DMS153 treated with DMSO at 0.1 percent for 48 hours (cell line): ENCODE measurements at regions not wholly inside any gene's neighbourhood (a gene's known extent, or its start where the extent isn't known, plus 50 kb on each side); places are given as distances from the start of the nearest gene placed in this dataset.
"Not testable (repeated sequence)": the region's sequence is repeated elsewhere in the genome, so short reads cannot be mapped to it uniquely, and the experiment has no call there.

Experiments
- DNase-seq: peaks from one replicate; lab custom pipeline; 2025; ENCODE audit not compliant: unreplicated experiment; lab: John Stamatoyannopoulos, UW

- no peak for DNase-seq
Observed at GRCh38 chr2:40680547-40680946, 228.7 kb upstream of the SLC8A1 start.

GRCh38 chr2:40690036-40690435 is 238.1 kb upstream of the SLC8A1 start:
- DNase-seq: no peak

GRCh38 chr2:40690525-40690924 is 238.6 kb upstream of the SLC8A1 start:
- no peak for DNase-seq

- DNase-seq: no peak
Observed at GRCh38 chr2:40700231-40700954, 248.5 kb upstream of the SLC8A1 start.

GRCh38 chr2:40712197-40712894 is 260.5 kb upstream of the SLC8A1 start:
- DNase-seq: not testable (repeated sequence)

- no peak for DNase-seq
Observed at GRCh38 chr2:40716879-40717278, 265.0 kb upstream of the SLC8A1 start.

- no peak for DNase-seq
Observed at GRCh38 chr2:40719414-40719813, 267.5 kb upstream of the SLC8A1 start.

- DNase-seq: no peak
Observed at GRCh38 chr2:40721595-40721994, 269.7 kb upstream of the SLC8A1 start.

GRCh38 chr2:40723194-40723593 is 271.3 kb upstream of the SLC8A1 start:
- no peak for DNase-seq

GRCh38 chr2:40725040-40725439 is 273.1 kb upstream of the SLC8A1 start:
- DNase-seq: no peak

GRCh38 chr2:40725950-40726349 is 274.1 kb upstream of the SLC8A1 start:
- no peak for DNase-seq

GRCh38 chr2:40734797-40735196 is 282.9 kb upstream of the SLC8A1 start:
- no peak for DNase-seq

GRCh38 chr2:40737180-40737579 is 285.3 kb upstream of the SLC8A1 start:
- no peak for DNase-seq

- DNase-seq: no peak
Observed at GRCh38 chr2:40740419-40740818, 288.5 kb upstream of the SLC8A1 start.

- DNase-seq: no peak
Observed at GRCh38 chr2:40741532-40741931, 289.6 kb upstream of the SLC8A1 start.

- DNase-seq: no peak
Observed at GRCh38 chr2:40746191-40746590, 294.3 kb upstream of the SLC8A1 start.

- no peak for DNase-seq
Observed at GRCh38 chr2:40751981-40752380, 300.1 kb upstream of the SLC8A1 start.

GRCh38 chr2:40752796-40753195 is 300.9 kb upstream of the SLC8A1 start:
- DNase-seq: no peak

GRCh38 chr2:40754912-40755311 is 303.0 kb upstream of the SLC8A1 start:
- no peak for DNase-seq

- DNase-seq: no peak
Observed at GRCh38 chr2:40758401-40759155, 306.7 kb upstream of the SLC8A1 start.

- DNase-seq: peak; percentile 43
Observed at GRCh38 chr2:40760071-40760666, 308.3 kb upstream of the SLC8A1 start.

GRCh38 chr2:40773291-40773690 is 321.4 kb upstream of the SLC8A1 start:
- no peak for DNase-seq
